Activated T-helper 2 cell treated with anti-CD3 and anti-CD28 coated beads, Interferon-gamma antibody, Interleukin-2, Interleukin-4, amounts not matched to agents 10 μg/mL and 5 μg/mL and 100 μg/mL, durations not matched to agents 14 hours and 24 hours and 36 hours (primary cell): ENCODE measurements at regions not wholly inside any gene's neighbourhood (a gene's known extent, or its start where the extent isn't known, plus 50 kb on each side); places are given as distances from the start of the nearest gene placed in this dataset.

Source experiments
- DNase-seq: peaks from one replicate; pipeline ENCODE4 v3.0.0; 2021; ENCODE audit warnings: low spot score
- H3K27ac Mint-ChIP-seq: one replicate; pipeline ENCODE4 v1.8.0; 2021; ENCODE audit warnings: mixed read lengths
- H3K27me3 Mint-ChIP-seq: one replicate; pipeline ENCODE4 v1.8.0; 2021; ENCODE audit warnings: low read depth, mixed read lengths
- H3K36me3 Mint-ChIP-seq: one replicate; pipeline ENCODE4 v1.8.0; 2021; ENCODE audit warnings: low read depth, mixed read lengths
- H3K4me1 Mint-ChIP-seq: one replicate; pipeline ENCODE4 v1.8.0; 2021; ENCODE audit warnings: low read depth, mixed read lengths
- H3K4me3 Mint-ChIP-seq: one replicate; pipeline ENCODE4 v1.8.0; 2021; ENCODE audit warnings: low read depth, mild to moderate bottlenecking, moderate library complexity, mixed read lengths
- H3K9me3 Mint-ChIP-seq: one replicate; pipeline ENCODE4 v1.8.0; 2021; ENCODE audit warnings: mixed read lengths
- intact Hi-C: fragments of 100-400 bp; cut with micrococcal nuclease; formaldehyde crosslinking; loops from one replicate; pipeline ENCODE4 v1.15.1; 2023

GRCh38 chr1:58317694-58318093 is 228.8 kb downstream of the OMA1 start:
- no peaks in the 10 kb centered on the region for H3K36me3 Mint-ChIP-seq
- H3K9me3 Mint-ChIP-seq, result no peaks in the 10 kb centered on the region
- H3K4me3 Mint-ChIP-seq, result no peak overlapping the region
- H3K27ac Mint-ChIP-seq, result no peak overlapping the region
- intact Hi-C loops, result no loop called here
- no peaks in the 10 kb centered on the region for H3K27me3 Mint-ChIP-seq
- no peak for DNase-seq
- no peaks in the 10 kb centered on the region for H3K4me1 Mint-ChIP-seq

- Mint-ChIP-seq H3K4me3 (no peak overlapping the region), H3K36me3 (no peaks in the 10 kb centered on the region), H3K27me3 (no peaks in the 10 kb centered on the region), H3K9me3 (no peaks in the 10 kb centered on the region), H3K4me1 (no peaks in the 10 kb centered on the region), H3K27ac (no peak overlapping the region)
- intact Hi-C loops, result no loop called here
- no peak for DNase-seq
Measured at GRCh38 chr1:58317086-58317485, 229.4 kb downstream of the OMA1 start.

GRCh38 chr1:58316141-58316540 is 230.4 kb downstream of the OMA1 start:
- Mint-ChIP-seq H3K9me3 (no peaks in the 10 kb centered on the region), H3K27ac (no peak overlapping the region), H3K36me3 (no peaks in the 10 kb centered on the region), H3K4me3 (no peak overlapping the region), H3K4me1 (no peaks in the 10 kb centered on the region), H3K27me3 (no peaks in the 10 kb centered on the region)
- DNase-seq, result no peak
- intact Hi-C loops, result no loop called here

GRCh38 chr1:58312971-58313563 is 233.5 kb downstream of the OMA1 start:
- intact Hi-C loops, result no loop called here

GRCh38 chr1:58312461-58312860 is 234.1 kb downstream of the OMA1 start:
- Mint-ChIP-seq H3K9me3 (no peaks in the 10 kb centered on the region), H3K4me1 (no peaks in the 10 kb centered on the region), H3K27me3 (no peaks in the 10 kb centered on the region), H3K4me3 (no peak overlapping the region), H3K27ac (no peak overlapping the region), H3K36me3 (no peaks in the 10 kb centered on the region)
- intact Hi-C loops, result no loop called here
- no peak for DNase-seq

More at GRCh38 chr1:58312971-58313563, 233.5 kb downstream of the OMA1 start:
- no peaks in the 10 kb centered on the region for H3K4me1 Mint-ChIP-seq
- H3K27me3 Mint-ChIP-seq, result no peaks in the 10 kb centered on the region
- no peak for DNase-seq
- no peak overlapping the region for H3K4me3 Mint-ChIP-seq
- no peaks in the 10 kb centered on the region for H3K36me3 Mint-ChIP-seq
- H3K9me3 Mint-ChIP-seq, result no peaks in the 10 kb centered on the region
- H3K27ac Mint-ChIP-seq, result no peak overlapping the region

GRCh38 chr1:58310881-58311280 is 235.6 kb downstream of the OMA1 start:
- Mint-ChIP-seq H3K4me1 (no peaks in the 10 kb centered on the region), H3K27ac (no peak overlapping the region), H3K36me3 (no peaks in the 10 kb centered on the region), H3K27me3 (no peaks in the 10 kb centered on the region), H3K9me3 (no peaks in the 10 kb centered on the region), H3K4me3 (no peak overlapping the region)
- DNase-seq, result no peak
- intact Hi-C loops, result no loop called here

GRCh38 chr1:58310469-58310868 is 236.1 kb downstream of the OMA1 start:
- no peaks in the 10 kb centered on the region for H3K27me3 Mint-ChIP-seq
- H3K4me3 Mint-ChIP-seq, result no peak overlapping the region
- intact Hi-C loops, result no loop called here
- no peaks in the 10 kb centered on the region for H3K36me3 Mint-ChIP-seq
- no peak for DNase-seq
- no peaks in the 10 kb centered on the region for H3K4me1 Mint-ChIP-seq
- no peaks in the 10 kb centered on the region for H3K9me3 Mint-ChIP-seq
- H3K27ac Mint-ChIP-seq, result no peak overlapping the region

- intact Hi-C loops, result no loop called here
- no peak overlapping the region for H3K27ac Mint-ChIP-seq
- H3K27me3 Mint-ChIP-seq, result no peaks in the 10 kb centered on the region
- H3K4me3 Mint-ChIP-seq, result no peak overlapping the region
- no peak for DNase-seq
- no peaks in the 10 kb centered on the region for H3K4me1 Mint-ChIP-seq
- H3K9me3 Mint-ChIP-seq, result no peaks in the 10 kb centered on the region
- no peaks in the 10 kb centered on the region for H3K36me3 Mint-ChIP-seq
Measured at GRCh38 chr1:58308206-58308605, 238.3 kb downstream of the OMA1 start.

- Mint-ChIP-seq H3K27me3 (no peaks in the 10 kb centered on the region), H3K4me3 (no peak overlapping the region), H3K36me3 (no peaks in the 10 kb centered on the region)
Measured at GRCh38 chr1:58307431-58307830, 239.1 kb downstream of the OMA1 start.

GRCh38 chr1:58305622-58306021 is 240.9 kb downstream of the OMA1 start:
- Mint-ChIP-seq H3K9me3 (no peaks in the 10 kb centered on the region), H3K36me3 (no peaks in the 10 kb centered on the region), H3K4me3 (no peak overlapping the region), H3K4me1 (no peaks in the 10 kb centered on the region), H3K27me3 (no peaks in the 10 kb centered on the region), H3K27ac (no peak overlapping the region)
- no peak for DNase-seq
- intact Hi-C loops, result no loop called here

More at GRCh38 chr1:58307431-58307830, 239.1 kb downstream of the OMA1 start:
- Mint-ChIP-seq H3K27ac (no peak overlapping the region), H3K9me3 (no peaks in the 10 kb centered on the region), H3K4me1 (no peaks in the 10 kb centered on the region)
- DNase-seq, result no peak
- intact Hi-C loops, result no loop called here

GRCh38 chr1:58304346-58304975 is 242.1 kb downstream of the OMA1 start:
- no peak for DNase-seq
- H3K9me3 Mint-ChIP-seq, result no peaks in the 10 kb centered on the region
- no peak overlapping the region for H3K27ac Mint-ChIP-seq
- no peaks in the 10 kb centered on the region for H3K36me3 Mint-ChIP-seq
- H3K27me3 Mint-ChIP-seq, result no peaks in the 10 kb centered on the region
- no peaks in the 10 kb centered on the region for H3K4me1 Mint-ChIP-seq
- intact Hi-C loops, result no loop called here
- no peak overlapping the region for H3K4me3 Mint-ChIP-seq

- intact Hi-C loops, result no loop called here
- H3K9me3 Mint-ChIP-seq, result no peaks in the 10 kb centered on the region
Measured at GRCh38 chr1:58303841-58304240, 242.7 kb downstream of the OMA1 start.

GRCh38 chr1:58293388-58293787 is 253.1 kb downstream of the OMA1 start:
- no peak overlapping the region for H3K27ac Mint-ChIP-seq
- no peak overlapping the region for H3K4me3 Mint-ChIP-seq
- intact Hi-C loops, result no loop called here
- H3K36me3 Mint-ChIP-seq, result no peaks in the 10 kb centered on the region
- H3K4me1 Mint-ChIP-seq, result no peaks in the 10 kb centered on the region
- H3K27me3 Mint-ChIP-seq, result no peaks in the 10 kb centered on the region
- H3K9me3 Mint-ChIP-seq, result no peaks in the 10 kb centered on the region
- no peak for DNase-seq

More at GRCh38 chr1:58303841-58304240, 242.7 kb downstream of the OMA1 start:
- Mint-ChIP-seq H3K4me3 (no peak overlapping the region), H3K4me1 (no peaks in the 10 kb centered on the region), H3K36me3 (no peaks in the 10 kb centered on the region), H3K27ac (no peak overlapping the region), H3K27me3 (no peaks in the 10 kb centered on the region)
- DNase-seq, result no peak
